OCI-LY7 (cell line): ENCODE measurements at regions not wholly inside any gene's neighbourhood (a gene's known extent, or its start where the extent isn't known, plus 50 kb on each side); places are given as distances from the start of the nearest gene placed in this dataset.
A peak's percentile ranks its signal among the peaks of the same experiment; 100 is the strongest.

Experiments
- BruUV-seq: library from RNA; stranded (reverse); fragments of 400-500 nt; replicated peaks from 2 replicates; lab custom pipeline; 2021; lab: Mats Ljungman, UMichigan
- CTCF ChIA-PET: fragments of 300-600 bp; sonication (Branson Sonifier 250); formaldehyde crosslinking; loops from one replicate; lab custom pipeline; 2022; ENCODE audit warnings: antibody characterized with exemption; ENCODE audit not compliant: unreplicated experiment; lab: Charles Lee
- POLR2A ChIA-PET: fragments of 300-600 bp; sonication (Branson Sonifier 250); formaldehyde crosslinking; loops from one replicate; lab custom pipeline; 2022; ENCODE audit warnings: antibody characterized with exemption; lab: Charles Lee
- DNase-seq: peaks from one replicate; pipeline ENCODE4 v3.0.0-alpha.2; 2015; ENCODE audit warnings: low spot score
- H2AFZ ChIP-seq: fragments of 200-600 bp; sonication (generic), shearing (Covaris generic); 2 replicates; pipeline ENCODE4 v1.6.1; 2014; ENCODE audit warnings: mild to moderate bottlenecking, antibody characterized with exemption, low read length, moderate library complexity
- H3K27ac ChIP-seq: fragments of 200-600 bp; sonication (generic); 2 replicates; pipeline ENCODE4 v1.5.1; 2014; ENCODE audit warnings: mixed run types, low read depth, mild to moderate bottlenecking, moderate library complexity, low read length, inconsistent platforms; ENCODE audit not compliant: poor library complexity, severe bottlenecking
- H3K36me3 ChIP-seq: fragments of 200-600 bp; sonication (generic); 2 replicates; pipeline ENCODE4 v1.6.1; 2014; ENCODE audit warnings: mild to moderate bottlenecking, antibody characterized with exemption, low read length, moderate library complexity, mixed read lengths; ENCODE audit not compliant: insufficient read depth
- H3K4me1 ChIP-seq: fragments of 200-600 bp; sonication (generic); 2 replicates; pipeline ENCODE4 v1.5.1; 2014; ENCODE audit warnings: mild to moderate bottlenecking, low read length; ENCODE audit not compliant: insufficient read depth, poor library complexity, severe bottlenecking
- H3K4me2 ChIP-seq: fragments of 200-600 bp; sonication (generic); 2 replicates; pipeline ENCODE4 v1.6.1; 2014; ENCODE audit warnings: mild to moderate bottlenecking, low read length
- H3K4me3 ChIP-seq: fragments of 200-600 bp; sonication (generic); 2 replicates; pipeline ENCODE4 v1.5.1; 2014; ENCODE audit warnings: mild to moderate bottlenecking, low read depth, low read length; ENCODE audit not compliant: poor library complexity, severe bottlenecking
- H3K79me2 ChIP-seq: fragments of 200-600 bp; sonication (generic); 2 replicates; pipeline ENCODE4 v1.6.1; 2016; ENCODE audit warnings: low read depth, mild to moderate bottlenecking, low read length, moderate library complexity, mixed read lengths; ENCODE audit not compliant: insufficient read depth
- H3K9me2 ChIP-seq: fragments of 200-600 bp; sonication (generic); 2 replicates; pipeline ENCODE4 v1.6.1; 2016; ENCODE audit warnings: mild to moderate bottlenecking, low read length, mixed read lengths; ENCODE audit not compliant: insufficient read depth
- H3K9me3 ChIP-seq: fragments of 200-600 bp; sonication (generic); 2 replicates; pipeline ENCODE4 v1.6.1; 2014; ENCODE audit warnings: mild to moderate bottlenecking, mixed run types, low read length, mixed read lengths
- H4K20me1 ChIP-seq: fragments of 200-600 bp; sonication (generic); 2 replicates; pipeline ENCODE4 v1.6.1; 2014; ENCODE audit warnings: mild to moderate bottlenecking, antibody characterized with exemption, low read length, moderate library complexity, mixed read lengths; ENCODE audit not compliant: insufficient read depth
- EZH2phosphoT487 ChIP-seq: fragments of 200-600 bp; sonication (generic); IDR thresholded peaks from 2 replicates; pipeline ENCODE4 v1.6.1; 2018; ENCODE audit warnings: low read depth, borderline replicate concordance, mild to moderate bottlenecking, mixed run types, antibody characterized with exemption, low read length, moderate library complexity, mixed read lengths
- intact Hi-C: fragments of 100-400 bp; cut with micrococcal nuclease; formaldehyde crosslinking; loops from one replicate; pipeline ENCODE4 v1.10.0; 2022; ENCODE audit not compliant: unreplicated experiment
- TF ChIP-seq, protein P1 (sequence below): fragments of 200-600 bp; sonication (generic); conservative IDR thresholded peaks from 2 replicates; pipeline ENCODE4 v1.5.1; 2014; ENCODE audit warnings: mild to moderate bottlenecking, antibody characterized with exemption, low read length, moderate library complexity, mixed read lengths

DNA sequence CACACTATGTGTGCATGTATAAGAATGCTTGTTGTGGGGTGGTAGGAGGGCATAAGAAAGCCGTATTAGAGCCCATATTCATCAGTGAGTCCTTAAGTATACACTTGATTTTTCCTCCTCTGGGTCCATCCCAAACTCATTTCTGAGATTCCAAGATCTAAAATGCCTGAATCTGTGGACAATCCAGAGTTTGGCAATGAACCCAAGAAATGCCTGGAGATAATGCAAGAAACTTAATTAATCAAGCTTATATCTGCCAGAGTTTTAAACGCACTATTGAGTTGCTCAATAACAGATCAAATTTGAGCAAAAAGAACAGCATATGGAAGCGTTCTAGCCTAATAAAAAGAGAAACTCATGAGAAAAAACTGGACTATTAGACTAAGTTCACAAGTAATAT, 143.4 kb upstream of the NAV3 start:
- ChIA-PET CTCF (no interaction called here), POLR2A (no interaction called here)
- Histone ChIP-seq H3K4me3 (no peak overlapping the region), H3K9me2 (no peaks in the 10 kb centered on the region), H3K36me3 (no peaks in the 10 kb centered on the region), H3K9me3 (no peaks in the 10 kb centered on the region), H3K4me1 (no peaks in the 10 kb centered on the region), H3K27ac (no peak overlapping the region), H3K4me2 (no peak overlapping the region), H4K20me1 (no peaks in the 10 kb centered on the region), H3K79me2 (no peaks in the 10 kb centered on the region), H2AFZ (no peak overlapping the region)
- intact Hi-C loops = loop anchor here (10.0 kb wide), 1 partner anchor 643 kb away; no protein-coding TSS in a partner anchor
- no peak for DNase-seq
- no TSS peak for BruUV-seq
- TF ChIP-seq, protein P1, sequence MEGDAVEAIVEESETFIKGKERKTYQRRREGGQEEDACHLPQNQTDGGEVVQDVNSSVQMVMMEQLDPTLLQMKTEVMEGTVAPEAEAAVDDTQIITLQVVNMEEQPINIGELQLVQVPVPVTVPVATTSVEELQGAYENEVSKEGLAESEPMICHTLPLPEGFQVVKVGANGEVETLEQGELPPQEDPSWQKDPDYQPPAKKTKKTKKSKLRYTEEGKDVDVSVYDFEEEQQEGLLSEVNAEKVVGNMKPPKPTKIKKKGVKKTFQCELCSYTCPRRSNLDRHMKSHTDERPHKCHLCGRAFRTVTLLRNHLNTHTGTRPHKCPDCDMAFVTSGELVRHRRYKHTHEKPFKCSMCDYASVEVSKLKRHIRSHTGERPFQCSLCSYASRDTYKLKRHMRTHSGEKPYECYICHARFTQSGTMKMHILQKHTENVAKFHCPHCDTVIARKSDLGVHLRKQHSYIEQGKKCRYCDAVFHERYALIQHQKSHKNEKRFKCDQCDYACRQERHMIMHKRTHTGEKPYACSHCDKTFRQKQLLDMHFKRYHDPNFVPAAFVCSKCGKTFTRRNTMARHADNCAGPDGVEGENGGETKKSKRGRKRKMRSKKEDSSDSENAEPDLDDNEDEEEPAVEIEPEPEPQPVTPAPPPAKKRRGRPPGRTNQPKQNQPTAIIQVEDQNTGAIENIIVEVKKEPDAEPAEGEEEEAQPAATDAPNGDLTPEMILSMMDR = no peak
- no peak for TF ChIP-seq EZH2phosphoT487

DNA sequence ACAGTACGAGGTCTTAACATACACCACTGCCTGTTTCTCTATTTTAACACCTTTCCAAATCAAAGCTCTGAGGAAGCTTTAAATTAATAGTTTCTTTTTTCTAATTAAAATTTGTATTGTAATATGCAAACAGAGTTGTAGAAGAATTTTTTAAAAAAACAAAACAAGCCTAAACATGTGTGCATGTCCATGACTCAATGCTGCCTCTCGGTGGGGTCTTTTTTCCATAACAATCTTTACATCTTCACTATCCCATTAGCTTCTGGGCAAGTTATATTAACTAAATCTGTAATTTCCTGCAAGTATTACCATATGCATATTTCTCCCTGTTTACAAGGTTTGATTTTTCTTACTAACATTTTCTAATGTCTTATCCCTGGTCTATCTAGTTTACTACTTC, 143.9 kb upstream of the NAV3 start:
- CTCF ChIA-PET = no interaction called here
- H3K9me3 ChIP-seq = no peaks in the 10 kb centered on the region
- intact Hi-C loops = loop anchor here (10.0 kb wide), 1 partner anchor 642 kb away; no protein-coding TSS in a partner anchor
- no TSS peak for BruUV-seq
- H2AFZ ChIP-seq = no peak overlapping the region
- POLR2A ChIA-PET = no interaction called here
- H3K4me1 ChIP-seq = no peaks in the 10 kb centered on the region
- H3K27ac ChIP-seq = no peak overlapping the region
- no peak overlapping the region for H3K4me3 ChIP-seq
- DNase-seq = no peak
- TF ChIP-seq EZH2phosphoT487 = no peak
- TF ChIP-seq, protein P1 = peak; percentile 57
- H3K36me3 ChIP-seq = no peaks in the 10 kb centered on the region
- H4K20me1 ChIP-seq = no peaks in the 10 kb centered on the region
- no peaks in the 10 kb centered on the region for H3K9me2 ChIP-seq
- no peaks in the 10 kb centered on the region for H3K79me2 ChIP-seq
- no peak overlapping the region for H3K4me2 ChIP-seq

GRCh38 chr12:77685901-77686300, 144.8 kb upstream of the NAV3 start:
- intact Hi-C loops = loop anchor here (10.0 kb wide), 1 partner anchor 641 kb away; no protein-coding TSS in a partner anchor
- no peaks in the 10 kb centered on the region for H3K4me1 ChIP-seq
- CTCF ChIA-PET = no interaction called here
- no peak overlapping the region for H3K4me3 ChIP-seq
- H3K9me3 ChIP-seq = no peaks in the 10 kb centered on the region
- POLR2A ChIA-PET = no interaction called here
- H3K4me2 ChIP-seq = no peak overlapping the region
- H3K36me3 ChIP-seq = no peaks in the 10 kb centered on the region
- H3K27ac ChIP-seq = no peak overlapping the region
- DNase-seq = no peak
- H3K79me2 ChIP-seq = no peaks in the 10 kb centered on the region
- TF ChIP-seq, protein P1 = no peak
- TF ChIP-seq EZH2phosphoT487 = no peak
- H4K20me1 ChIP-seq = no peaks in the 10 kb centered on the region
- BruUV-seq = no TSS peak
- H3K9me2 ChIP-seq = no peaks in the 10 kb centered on the region
- no peak overlapping the region for H2AFZ ChIP-seq
